Motor neuron (in vitro differentiated cells): ENCODE measurements at regions not wholly inside any gene's neighbourhood (a gene's known extent, or its start where the extent isn't known, plus 50 kb on each side); places are given as distances from the start of the nearest gene placed in this dataset.

Source experiments
- ATAC-seq, 8 experiments: fragments of 200-7000 bp; cut with Tn5 transposase; replicated peaks in 6 of 8; 2 replicates each; pipeline ENCODE4 v1.8.0; 2021; ENCODE audit warnings: mild to moderate bottlenecking in 8 of 8, moderate library complexity in 8 of 8
- H3K27ac ChIP-seq, 2 donors: fragments of 250-450 bp; sonication (Bioruptor Pico); 2 replicates each; pipeline ENCODE4 v1.9.0; 2021; ENCODE audit warnings: antibody characterized with exemption in 2 of 2, mild to moderate bottlenecking in 2 of 2, moderate library complexity in 1 of 2
- H3K4me1 ChIP-seq, 2 donors: fragments of 250-450 bp; sonication (Bioruptor Pico); replicated peaks in 1 of 2; 2 replicates each; pipeline ENCODE4 v1.6.1; 2021; ENCODE audit warnings: antibody characterized with exemption in 2 of 2, mild to moderate bottlenecking in 2 of 2, moderate library complexity in 1 of 2
- H3K4me3 ChIP-seq, 5 donors: fragments of 250-450 bp; sonication (Bioruptor Pico); 2 replicates each; pipeline ENCODE4 v1.9.0; 2021; ENCODE audit warnings: antibody characterized with exemption in 5 of 5, mild to moderate bottlenecking in 5 of 5, moderate library complexity in 4 of 5
- WGBS, 10 experiments: fragments of 450-650 bp; shearing (Covaris generic); methylation state at CpG; one replicate each; pipeline ENCODE4 v1.0.0; 2022; 5-methylcytosine and 5-hydroxymethylcytosine counted together
- in situ Hi-C, 9 experiments: fragments of 400-800 bp; cut with MboI; loops; one replicate each; pipeline ENCODE4 v1.15.0; 2021; ENCODE audit warnings: low sequenced_read_pairs in 9 of 9, low pct_unique_long_range_greater_than_20kb in 2 of 9; ENCODE audit not compliant: unreplicated experiment in 9 of 9

DNA sequence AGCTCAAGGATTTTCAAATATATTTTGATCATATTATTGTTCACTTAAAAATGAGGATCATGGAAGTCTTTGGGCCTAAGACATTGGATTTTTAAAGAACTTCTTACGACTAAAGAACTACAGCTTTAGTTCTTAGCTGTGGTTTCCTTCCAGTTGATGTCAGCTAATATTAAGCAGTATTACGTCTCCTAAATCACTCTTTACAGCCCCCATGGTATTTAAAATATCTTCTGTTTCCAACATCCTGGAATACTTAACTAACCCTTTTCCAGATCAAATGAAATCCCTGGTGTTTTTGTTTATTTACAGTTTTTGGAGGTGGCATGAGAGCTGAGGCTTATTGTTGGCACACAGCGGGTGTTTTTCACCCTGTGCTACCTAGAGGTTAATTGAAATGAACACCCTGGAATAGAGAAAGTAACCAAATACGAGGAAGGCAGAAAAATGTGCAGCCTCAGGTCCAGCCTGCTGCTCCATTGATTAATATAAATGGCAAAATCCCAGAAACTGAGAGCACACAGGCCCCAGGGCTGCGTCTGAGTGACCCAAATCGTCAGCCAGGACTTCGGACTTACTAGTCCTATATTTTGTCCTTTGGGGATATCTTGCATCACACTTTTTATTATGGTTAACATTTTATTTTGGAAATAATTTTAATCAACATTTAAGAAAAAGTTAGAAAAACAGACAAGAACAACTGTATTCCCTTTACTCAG, 52.3 kb upstream of the ICE1 start:
- 57 to 100% (median 84%) methylated on average over 1 to 7 of the region's 7 CpGs for WGBS, 10 experiments
- in situ Hi-C loops: no loop called here
- ATAC-seq: no peak
- no peaks in the 10 kb centered on the region for H3K4me1 ChIP-seq
- H3K4me3 ChIP-seq: no peak overlapping the region
- no peak overlapping the region for H3K27ac ChIP-seq

GRCh38 chr5:5371005-5371404, 51.5 kb upstream of the ICE1 start:
- Histone ChIP-seq H3K4me1 (no peaks in the 10 kb centered on the region), H3K27ac (no peak overlapping the region), H3K4me3 (no peak overlapping the region)
- no peak for ATAC-seq
- WGBS, 10 experiments: 89 to 100% (median 96%) methylated on average over 1 to 6 of the region's 6 CpGs; no CpG with 5 or more reads in 2 of the 10 experiments
- in situ Hi-C loops: no loop called here

DNA sequence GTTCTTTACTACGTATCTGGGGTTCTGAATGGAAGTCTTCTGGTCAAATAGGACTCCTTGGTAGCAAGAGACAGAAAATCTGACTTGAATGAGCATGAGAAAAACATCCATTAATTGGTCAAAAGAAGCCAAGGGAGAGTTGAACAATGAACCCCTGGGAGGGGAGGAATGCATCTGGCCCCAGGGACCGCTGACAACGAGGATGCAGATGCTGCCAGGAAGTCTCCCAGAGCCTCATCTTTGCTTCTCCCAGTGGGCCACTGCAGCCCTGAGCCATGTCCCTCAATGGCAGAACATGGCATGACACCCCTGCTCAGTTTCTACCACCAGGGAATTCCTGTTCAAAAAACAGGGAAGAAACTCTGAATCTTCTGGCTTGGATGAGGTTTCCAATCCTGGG, 50.5 kb upstream of the ICE1 start:
- in situ Hi-C loops: no loop called here
- Histone ChIP-seq H3K27ac (peak overlapping the region in 1 of 2 donors; percentile 1), H3K4me1 (no peaks in the 10 kb centered on the region), H3K4me3 (no peak overlapping the region)
- peak in 3 of 8 experiments; percentile 21 to 73 (median 53) for ATAC-seq
- 42 to 86% (median 81%) methylated on average over 1 to 3 of the region's 3 CpGs; no CpG with 5 or more reads in 4 of the 10 experiments for WGBS, 10 experiments

GRCh38 chr5:5372511-5372910, 50.0 kb upstream of the ICE1 start:
- Histone ChIP-seq H3K4me3 (no peak overlapping the region), H3K4me1 (no peaks in the 10 kb centered on the region), H3K27ac (peak overlapping the region in 1 of 2 donors; percentile 1)
- 17 to 100% (median 60%) methylated on average over 1 of the region's 1 CpG; no CpG with 5 or more reads in 3 of the 10 experiments for WGBS, 10 experiments
- in situ Hi-C loops: no loop called here
- peak in 2 of 8 experiments; percentile 31 to 68 for ATAC-seq
